H1 (cell line): ENCODE measurements at regions not wholly inside any gene's neighbourhood (a gene's known extent, or its start where the extent isn't known, plus 50 kb on each side); places are given as distances from the start of the nearest gene placed in this dataset.

Source experiments
- CHD7 ChIP-seq: fragments of 300-600 bp; sonication (generic); IDR thresholded peaks from 2 replicates; pipeline ENCODE4 v1.7.1; 2012; ENCODE audit warnings: low read length, moderate library complexity, mild to moderate bottlenecking, inconsistent platforms; ENCODE audit not compliant: insufficient replicate concordance
- CTCF ChIP-seq, 3 experiments: IDR thresholded peaks; 1 replicate in 2 of 3; 2 replicates in 1 of 3; pipeline versions ENCODE4 v1.5.1 to v1.6.1; 2011; ENCODE audit warnings: low read length in 3 of 3, mild to moderate bottlenecking in 3 of 3, inconsistent platforms in 2 of 3, low read depth in 1 of 3, moderate library complexity in 1 of 3; ENCODE audit not compliant: insufficient read depth in 1 of 3; ENCODE audit errors: control extremely low read depth in 1 of 3
- E2F6 ChIP-seq: IDR thresholded peaks from 2 replicates; pipeline ENCODE4 v1.6.1; 2012; ENCODE audit warnings: inconsistent platforms
- GTF2F1 ChIP-seq: IDR thresholded peaks from 2 replicates; pipeline ENCODE4 v1.6.1; 2012; ENCODE audit warnings: low read depth, low read length, improper control_type of control experiment, borderline replicate concordance
- HDAC2 ChIP-seq, 2 experiments: fragments of 300-600 bp in 1 of 2; sonication (generic) in 1 of 2; IDR thresholded peaks; 2 replicates each; pipeline ENCODE4 v1.6.1; 2011 to 2012; ENCODE audit warnings: low read depth in 2 of 2, low read length in 2 of 2, mild to moderate bottlenecking in 2 of 2, moderate library complexity in 2 of 2, borderline replicate concordance in 1 of 2, inconsistent platforms in 1 of 2
- MAX ChIP-seq: IDR thresholded peaks from 2 replicates; pipeline ENCODE4 v1.6.1; 2012; ENCODE audit warnings: inconsistent platforms
- SUZ12 ChIP-seq: fragments of 200-600 bp; sonication (generic); IDR thresholded peaks from 2 replicates; pipeline ENCODE4 v1.6.1; 2012; ENCODE audit warnings: mild to moderate bottlenecking, inconsistent platforms, low read length, moderate library complexity, mixed read lengths

GRCh38 chr14:82094829-82095345 is 561.2 kb upstream of the SEL1L start (continued):
- TF ChIP-seq CHD7 (no peak), GTF2F1 (no peak), MAX (no peak), E2F6 (no peak), HDAC2 (IDR thresholded peaks at IDR 0.05; ENCODE audit: borderline replicate concordance in 1 of 2, low read depth in 2 of 2, low read length in 2 of 2) (no peak), CTCF (IDR thresholded peaks at IDR 0.05; ENCODE audit: control extremely low read depth in 1 of 3, insufficient read depth in 1 of 3, low read depth in 1 of 3, low read length in 3 of 3) (no peak), SUZ12 (no peak)
